ENCODE measurements at regions not wholly inside any gene's neighbourhood (a gene's known extent, or its start where the extent isn't known, plus 50 kb on each side); places are given as distances from the start of the nearest gene placed in this dataset.

GRCh38 chr16:10314317-10314716 lies 71.5 kb upstream of the ATF7IP2 start (continued):
- no peak for TF ChIP-seq TCF7L2 (IDR thresholded peaks at IDR 0.05; ENCODE audit: borderline replicate concordance, extremely low read depth, insufficient read depth, insufficient read length)
- no peak for TF ChIP-seq ZBTB33 (IDR thresholded peaks at IDR 0.05; ENCODE audit: extremely low read depth, insufficient replicate concordance, low read length)
- no peak for TF ChIP-seq ELF1 (IDR thresholded peaks at IDR 0.05; ENCODE audit: borderline replicate concordance, low read depth)

- DNase-seq (ENCODE audit: low read depth, low spot score) (no peak), ATAC-seq (peak; percentile 54; the same call in 1 of the 2 replicates)
- Histone ChIP-seq H3K9me3 (ENCODE audit: control insufficient read depth in 1 of 2, insufficient read depth in 1 of 2, low read depth in 1 of 2, low read length in 2 of 2) (no peaks in the 10 kb centered on the region), H2AFZ (ENCODE audit: low read depth, low read length, poor library complexity, severe bottlenecking) (no peak overlapping the region), H3K36me3 (ENCODE audit: control insufficient read depth in 1 of 2, insufficient read depth in 2 of 2, low read length in 2 of 2) (no peaks in the 10 kb centered on the region), H3K4me2 (ENCODE audit: low read length) (no peak overlapping the region), H3K27me3 (ENCODE audit: insufficient read depth, low read length) (no peaks in the 10 kb centered on the region), H3K4me3 (replicated peaks in 1 of 2; ENCODE audit: low read depth in 1 of 2, low read length in 2 of 2) (no peak overlapping the region), H3K9ac (ENCODE audit: low read length) (no peak overlapping the region), H4K20me1 (ENCODE audit: insufficient read depth) (no peaks in the 10 kb centered on the region), H3K9me2 (ENCODE audit: insufficient read depth) (no peaks in the 10 kb centered on the region), H3K4me1 (ENCODE audit: control insufficient read depth in 1 of 2, insufficient read depth in 2 of 2, low read length in 2 of 2) (peaks cover 0 to 5% of the 10 kb centered on the region in 2 experiments; a peak in 1 of 4 replicates), H3K79me2 (ENCODE audit: insufficient read depth, low read length) (no peaks in the 10 kb centered on the region), H3K27ac (ENCODE audit: low read depth, low read length) (no peak overlapping the region)
- intact Hi-C loops (cut with micrococcal nuclease), result loop anchor here (1.0 to 5.0 kb wide), 2 partner anchors 194 to 422 kb away; no protein-coding TSS in a partner anchor
- no TSS peak for BruUV-seq (replicated peaks)
- ChIA-PET RAD21 (ENCODE audit: low non-redundant PET in 1 of 2, low total read pairs in 2 of 2, uncharacterized antibody in 2 of 2, unreplicated experiment in 2 of 2) (interaction anchor here (1.0 to 1.8 kb wide), 2 partner anchors 195 kb away, joined by 6 to 9 read pairs; no protein-coding TSS in a partner anchor), POLR2A (no interaction called here), CTCF (interaction anchor here (0.8 to 2.4 kb wide), 4 partner anchors 192 to 208 kb away, joined by 3 to 35 read pairs (median 6); no protein-coding TSS in a partner anchor)
- TF ChIP-seq CBX3 (IDR thresholded peaks at IDR 0.05; ENCODE audit: low read depth) (no peak), RAD21 (IDR thresholded peaks at IDR 0.05; ENCODE audit: low read depth) (peak; percentile 70), CTCF (IDR thresholded peaks at IDR 0.05 in 2 of 3, conservative IDR thresholded peaks at IDR 0.05 in 1 of 3; ENCODE audit: borderline replicate concordance in 1 of 3, insufficient read depth in 1 of 3, low read depth in 2 of 3, low read length in 2 of 3) (peak in 2 of 3 experiments; percentile 11 to 54; a peak in 1 of 6 replicates)
Observed at GRCh38 chr16:10314811-10315210, 71.0 kb upstream of the ATF7IP2 start.
